PC-3 (cell line): ENCODE measurements at regions not wholly inside any gene's neighbourhood (a gene's known extent, or its start where the extent isn't known, plus 50 kb on each side); places are given as distances from the start of the nearest gene placed in this dataset.

Experiments used
- ATAC-seq: fragments of 200-7000 bp; cut with Tn5 transposase; 2 replicates; pipeline ENCODE4 v1.9.1; 2020; ENCODE audit warnings: mild to moderate bottlenecking, moderate library complexity
- BruUV-seq: library from RNA; stranded (reverse); fragments of 400-500 nt; replicated peaks from 2 replicates; lab custom pipeline; 2021; lab: Mats Ljungman, UMichigan
- CTCF ChIA-PET: fragments of 300-600 bp; sonication (Branson Sonifier 250); formaldehyde crosslinking; loops from one replicate; lab custom pipeline; 2022; ENCODE audit warnings: antibody characterized with exemption; lab: Charles Lee
- POLR2A ChIA-PET: fragments of 300-600 bp; sonication (Branson Sonifier 250); formaldehyde crosslinking; loops from one replicate; lab custom pipeline; 2022; ENCODE audit warnings: antibody characterized with exemption; ENCODE audit not compliant: unreplicated experiment; lab: Charles Lee
- DNase-seq: peaks from one replicate; pipeline ENCODE4 v3.0.0-alpha.2; 2015
- H2AFZ ChIP-seq: fragments of 300-600 bp; sonication (generic); 2 replicates; pipeline ENCODE4 v1.6.0; 2016; ENCODE audit warnings: antibody characterized with exemption, low read length
- H3F3A ChIP-seq: fragments of 300-600 bp; sonication (generic); one replicate; pipeline ENCODE4 v1.6.0; 2017; ENCODE audit warnings: antibody characterized with exemption, low read length, control low read depth, mild to moderate bottlenecking; ENCODE audit not compliant: unreplicated experiment
- H3K27ac ChIP-seq: fragments of 300-600 bp; sonication (generic); 2 replicates; pipeline ENCODE4 v1.5.1; 2016; ENCODE audit warnings: mild to moderate bottlenecking, low read length
- H3K27me3 ChIP-seq: fragments of 300-600 bp; sonication (generic); 2 replicates; pipeline ENCODE4 v1.6.1; 2016; ENCODE audit warnings: low read length, mixed read lengths
- H3K36me3 ChIP-seq: fragments of 300-600 bp; sonication (generic); 2 replicates; pipeline ENCODE4 v1.6.1; 2016; ENCODE audit warnings: low read depth, mixed run types, low read length, mixed read lengths
- H3K4me1 ChIP-seq: fragments of 300-600 bp; sonication (generic); 2 replicates; pipeline ENCODE4 v1.5.1; 2016; ENCODE audit warnings: low read length; ENCODE audit not compliant: insufficient read depth
- H3K4me2 ChIP-seq: fragments of 300-600 bp; sonication (generic); 2 replicates; pipeline ENCODE4 v1.6.0; 2016; ENCODE audit warnings: low read length
- H3K4me3 ChIP-seq: fragments of 300-600 bp; sonication (generic); 2 replicates; pipeline ENCODE4 v1.5.1; 2016; ENCODE audit warnings: mild to moderate bottlenecking, low read length, mixed read lengths
- H3K79me2 ChIP-seq: fragments of 300-600 bp; sonication (generic); 2 replicates; pipeline ENCODE4 v1.6.1; 2017; ENCODE audit warnings: low read length, mixed read lengths
- H3K9ac ChIP-seq: fragments of 300-600 bp; sonication (generic); 2 replicates; pipeline ENCODE4 v1.6.0; 2016; ENCODE audit warnings: mild to moderate bottlenecking, low read length
- H3K9me2 ChIP-seq: fragments of 300-600 bp; sonication (generic); replicated peaks from 2 replicates; pipeline ENCODE4 v1.6.1; 2016; ENCODE audit warnings: mixed run types, low read length, mixed read lengths
- H3K9me3 ChIP-seq: fragments of 300-600 bp; sonication (generic); 2 replicates; pipeline ENCODE4 v1.6.1; 2016; ENCODE audit warnings: low read length, mixed read lengths
- H4K20me1 ChIP-seq: fragments of 300-600 bp; sonication (generic); 2 replicates; pipeline ENCODE4 v1.6.1; 2016; ENCODE audit warnings: low read length, mixed read lengths
- CTCF ChIP-seq: fragments of 300-600 bp; sonication (generic); conservative IDR thresholded peaks from 2 replicates; pipeline ENCODE4 v1.5.1; 2017; ENCODE audit warnings: antibody characterized with exemption, low read depth, mild to moderate bottlenecking, low read length
- EZH2 ChIP-seq: fragments of 300-600 bp; sonication (generic); IDR thresholded peaks from one replicate; pipeline ENCODE4 v1.6.1; 2017; ENCODE audit warnings: antibody characterized with exemption, mild to moderate bottlenecking, low read length; ENCODE audit not compliant: unreplicated experiment
- EZH2phosphoT487 ChIP-seq: fragments of 300-600 bp; sonication (generic); IDR thresholded peaks from 2 replicates; pipeline ENCODE4 v1.6.1; 2018; ENCODE audit warnings: mild to moderate bottlenecking, antibody characterized with exemption, low read length, borderline replicate concordance
- intact Hi-C: fragments of 100-400 bp; cut with micrococcal nuclease; formaldehyde crosslinking; loops from 2 replicates; pipeline ENCODE4 v1.9.0; 2023

GRCh38 chr7:12864470-12865046 is 177.1 kb downstream of the ARL4A start:
- CTCF ChIA-PET = no interaction called here
- intact Hi-C loops = no loop called here
- no peak for DNase-seq
- H4K20me1 ChIP-seq = no peaks in the 10 kb centered on the region
- H3K9me2 ChIP-seq = no peaks in the 10 kb centered on the region
- TF ChIP-seq EZH2phosphoT487 (no peak), CTCF (no peak), EZH2 (no peak)
- H2AFZ ChIP-seq = no peak overlapping the region
- no TSS peak for BruUV-seq
- no peaks in the 10 kb centered on the region for H3K36me3 ChIP-seq
- no peak for ATAC-seq
- H3K4me2 ChIP-seq = no peak overlapping the region
- H3K9me3 ChIP-seq = no peaks in the 10 kb centered on the region
- no peaks in the 10 kb centered on the region for H3K79me2 ChIP-seq
- no peak overlapping the region for H3K27ac ChIP-seq
- H3F3A ChIP-seq = no peaks in the 10 kb centered on the region
- H3K27me3 ChIP-seq = no peaks in the 10 kb centered on the region
- POLR2A ChIA-PET = no interaction called here
- H3K4me3 ChIP-seq = no peak overlapping the region
- no peak overlapping the region for H3K9ac ChIP-seq
- peaks cover 13% of the 10 kb centered on the region for H3K4me1 ChIP-seq

GRCh38 chr7:12865593-12865992 is 178.2 kb downstream of the ARL4A start:
- peaks cover 13% of the 10 kb centered on the region for H3K4me1 ChIP-seq
- no peaks in the 10 kb centered on the region for H3K79me2 ChIP-seq
- ChIA-PET POLR2A (interaction anchor here (0.6 kb wide), 1 partner anchor 11 kb away, joined by 7 read pairs; no protein-coding TSS in a partner anchor), CTCF (no interaction called here)
- no peaks in the 10 kb centered on the region for H4K20me1 ChIP-seq
- H3K9me2 ChIP-seq = no peaks in the 10 kb centered on the region
- no peak overlapping the region for H3K4me3 ChIP-seq
- H3K9ac ChIP-seq = no peak overlapping the region
- ATAC-seq (no peak), DNase-seq (no peak)
- TF ChIP-seq EZH2phosphoT487 (no peak), EZH2 (no peak), CTCF (no peak)
- H3K27me3 ChIP-seq = no peaks in the 10 kb centered on the region
- intact Hi-C loops = no loop called here
- H3K27ac ChIP-seq = no peak overlapping the region
- no peak overlapping the region for H2AFZ ChIP-seq
- H3K9me3 ChIP-seq = no peaks in the 10 kb centered on the region
- no peak overlapping the region for H3K4me2 ChIP-seq
- no peaks in the 10 kb centered on the region for H3K36me3 ChIP-seq
- no TSS peak for BruUV-seq
- no peaks in the 10 kb centered on the region for H3F3A ChIP-seq

- H3K36me3 ChIP-seq = no peaks in the 10 kb centered on the region
- no peak overlapping the region for H2AFZ ChIP-seq
- no peak overlapping the region for H3K4me2 ChIP-seq
- no peak overlapping the region for H3K9ac ChIP-seq
- DNase-seq (no peak), ATAC-seq (no peak)
- CTCF ChIA-PET = no interaction called here
- peaks cover 13% of the 10 kb centered on the region for H3K4me1 ChIP-seq
- intact Hi-C loops = no loop called here
- no peaks in the 10 kb centered on the region for H3F3A ChIP-seq
- no peak overlapping the region for H3K27ac ChIP-seq
- no peak for TF ChIP-seq EZH2phosphoT487
- no peak for TF ChIP-seq CTCF
- no peak for TF ChIP-seq EZH2
- H3K9me3 ChIP-seq = no peaks in the 10 kb centered on the region
- POLR2A ChIA-PET = interaction anchor here (0.6 kb wide), 1 partner anchor 11 kb away, joined by 7 read pairs; no protein-coding TSS in a partner anchor
- H3K4me3 ChIP-seq = no peak overlapping the region
- no peaks in the 10 kb centered on the region for H3K9me2 ChIP-seq
- no peaks in the 10 kb centered on the region for H4K20me1 ChIP-seq
- no peaks in the 10 kb centered on the region for H3K79me2 ChIP-seq
- no peaks in the 10 kb centered on the region for H3K27me3 ChIP-seq
- no TSS peak for BruUV-seq
These were observed 178.8 kb downstream of the ARL4A start for GRCh38 chr7:12866207-12866606.
